Colonic mucosa (tissue), 4 donors: ENCODE measurements at regions not wholly inside any gene's neighbourhood (a gene's known extent, or its start where the extent isn't known, plus 50 kb on each side); places are given as distances from the start of the nearest gene placed in this dataset.

Experiments
- DNase-seq: peaks from one replicate; pipeline ENCODE4 v3.0.0-alpha.2; 2020
- H3K27ac ChIP-seq: fragments of 200-600 bp; one replicate; pipeline ENCODE4 v1.8.0; 2021
- H3K27me3 ChIP-seq: fragments of 200-600 bp; one replicate; pipeline ENCODE4 v1.8.0; 2021
- H3K36me3 ChIP-seq: fragments of 200-600 bp; one replicate; pipeline ENCODE4 v1.8.0; 2021
- H3K4me1 ChIP-seq: fragments of 200-600 bp; one replicate; pipeline ENCODE4 v1.8.0; 2021; ENCODE audit warnings: mild to moderate bottlenecking
- H3K4me3 ChIP-seq: fragments of 200-600 bp; one replicate; pipeline ENCODE4 v1.8.0; 2021
- H3K9ac ChIP-seq, 2 donors: one replicate each; pipeline ENCODE4 v1.7.0; 2013; ENCODE audit warnings: control low read depth in 2 of 2, low read depth in 2 of 2, low read length in 2 of 2
- H3K9me3 ChIP-seq: fragments of 200-600 bp; one replicate; pipeline ENCODE4 v1.8.0; 2021
- CTCF ChIP-seq: fragments of 200-600 bp; IDR thresholded peaks from one replicate; pipeline ENCODE4 v1.8.0; 2022; ENCODE audit warnings: antibody characterized with exemption, mild to moderate bottlenecking
- intact Hi-C: fragments of 100-400 bp; cut with DNase I; formaldehyde crosslinking; loops from one replicate; pipeline ENCODE4 v1.14.1; 2022
- donor health status: healthy.
- donor health status: DM: no; HTN: no; CAD: no.
- donor health status: DM: no; HTN: no; CAD: no.

DNA sequence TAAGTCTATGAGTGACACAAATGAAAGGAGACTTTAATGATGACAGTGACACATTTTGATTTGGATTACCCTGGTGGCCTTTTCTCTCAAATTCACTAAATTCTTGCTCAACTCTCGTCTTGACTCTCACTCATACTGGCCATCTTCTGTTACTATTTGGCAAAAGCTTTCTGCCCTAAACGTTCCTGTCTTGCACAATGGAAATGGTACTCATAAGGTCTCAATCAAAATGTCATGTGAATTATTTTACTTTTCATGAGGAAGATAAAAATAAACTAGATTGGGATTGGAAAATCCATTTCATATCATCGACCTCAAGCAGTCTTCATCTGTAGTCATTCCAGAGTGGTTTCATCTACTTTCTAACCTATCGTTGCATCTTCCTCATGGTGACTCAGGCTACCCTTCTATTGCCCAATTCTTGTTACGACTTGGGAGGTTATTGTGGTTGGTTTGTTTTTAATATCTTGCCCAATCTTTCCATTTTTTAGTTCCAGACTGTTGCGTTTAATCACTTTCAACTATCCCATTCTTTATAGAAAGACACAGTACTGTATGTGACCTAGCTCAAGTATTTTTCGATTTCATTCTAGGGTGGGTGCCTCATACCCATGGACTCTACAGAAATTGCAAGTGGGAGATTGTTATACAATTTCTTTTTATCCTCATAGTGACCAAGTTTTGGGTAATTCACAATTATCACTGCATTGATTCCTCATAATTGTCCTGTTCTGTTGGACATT, 317.2 kb upstream of the KCNJ16 start:
- Histone ChIP-seq H3K9me3 (no peaks in the 10 kb centered on the region), H3K9ac (no peak overlapping the region), H3K4me3 (no peak overlapping the region), H3K36me3 (no peaks in the 10 kb centered on the region), H3K4me1 (no peaks in the 10 kb centered on the region), H3K27me3 (no peaks in the 10 kb centered on the region), H3K27ac (no peak overlapping the region)
- TF ChIP-seq CTCF: no peak
- intact Hi-C loops: no loop called here
- DNase-seq: no peak

DNA sequence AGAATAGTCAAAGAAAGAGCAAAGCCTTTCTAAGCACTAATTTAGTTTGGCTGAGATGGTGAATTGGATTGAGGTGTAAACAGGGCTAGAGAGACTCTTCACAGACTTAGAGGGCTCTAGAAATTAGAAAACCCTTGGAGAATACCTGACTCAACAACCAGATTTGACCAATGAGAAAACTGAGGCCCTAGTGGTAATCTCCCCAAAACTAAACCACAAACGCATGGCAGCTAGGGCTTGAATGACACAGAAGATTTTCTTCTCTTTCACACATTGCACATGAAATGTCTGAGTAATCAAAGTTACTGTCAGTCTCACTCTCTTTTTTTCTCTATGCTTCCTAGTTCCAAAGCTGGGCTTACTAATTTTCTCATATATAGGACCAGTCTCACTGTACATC, 314.5 kb upstream of the KCNJ16 start:
- Histone ChIP-seq H3K27ac (no peak overlapping the region), H3K9ac (no peak overlapping the region), H3K27me3 (no peaks in the 10 kb centered on the region), H3K9me3 (no peaks in the 10 kb centered on the region), H3K36me3 (no peaks in the 10 kb centered on the region), H3K4me1 (no peaks in the 10 kb centered on the region), H3K4me3 (no peak overlapping the region)
- DNase-seq: no peak
- intact Hi-C loops: no loop called here
- no peak for TF ChIP-seq CTCF

DNA sequence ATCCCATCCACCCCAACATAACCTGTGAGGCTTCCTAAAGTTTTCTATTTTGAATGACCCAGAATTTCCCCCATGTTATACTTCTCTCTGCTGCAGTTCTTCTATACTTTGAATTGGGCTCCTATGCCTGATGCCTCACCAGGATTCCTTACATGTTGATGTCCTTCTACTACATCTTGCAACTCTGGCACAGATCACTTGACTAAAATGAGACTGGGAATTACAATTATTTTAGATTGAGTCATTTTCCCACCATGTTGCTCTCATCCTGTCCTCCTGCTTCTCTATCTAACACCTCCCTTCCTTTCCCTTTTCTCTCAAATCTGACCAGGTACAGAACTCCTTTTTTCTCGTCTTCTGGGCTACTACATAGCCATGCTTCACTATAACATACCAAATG, 314.0 kb upstream of the KCNJ16 start:
- DNase-seq: no peak
- TF ChIP-seq CTCF: no peak
- Histone ChIP-seq H3K9ac (no peak overlapping the region), H3K4me3 (no peak overlapping the region), H3K27me3 (no peaks in the 10 kb centered on the region), H3K36me3 (no peaks in the 10 kb centered on the region), H3K27ac (no peak overlapping the region), H3K9me3 (no peaks in the 10 kb centered on the region), H3K4me1 (no peaks in the 10 kb centered on the region)
- intact Hi-C loops: no loop called here

DNA sequence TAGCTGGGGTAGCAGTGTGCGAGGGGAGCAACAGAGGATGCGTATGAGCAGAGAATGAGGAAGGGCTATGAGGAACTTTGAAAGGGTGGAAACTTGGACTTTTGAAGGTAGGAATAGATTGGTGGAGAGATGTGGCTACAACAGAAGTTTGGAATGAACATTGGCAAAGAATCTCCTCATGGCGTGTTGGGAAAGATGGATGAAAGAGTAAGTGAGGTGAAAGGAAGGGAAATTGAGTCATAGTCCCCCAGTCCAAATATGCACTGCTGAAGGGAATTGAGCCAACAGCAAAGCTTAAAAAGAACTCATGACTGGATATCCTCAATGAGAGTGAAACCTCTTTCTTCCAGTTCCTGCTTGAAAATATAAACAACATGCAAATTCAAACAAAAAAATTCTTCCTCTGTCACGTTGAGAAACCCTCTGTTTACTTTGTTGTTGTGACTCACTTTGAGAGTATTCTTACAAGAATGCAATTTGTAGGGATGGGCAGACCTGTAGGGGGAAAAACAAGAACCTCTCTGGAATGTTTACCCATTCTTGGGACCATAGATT, 313.2 kb upstream of the KCNJ16 start:
- H3K27ac ChIP-seq: no peak overlapping the region
- no peaks in the 10 kb centered on the region for H3K36me3 ChIP-seq
- no peak for DNase-seq
- H3K4me3 ChIP-seq: no peak overlapping the region
- no peaks in the 10 kb centered on the region for H3K9me3 ChIP-seq
- no peak overlapping the region for H3K9ac ChIP-seq
- H3K27me3 ChIP-seq: no peaks in the 10 kb centered on the region
- no peaks in the 10 kb centered on the region for H3K4me1 ChIP-seq
- intact Hi-C loops: no loop called here
- TF ChIP-seq CTCF: no peak

DNA sequence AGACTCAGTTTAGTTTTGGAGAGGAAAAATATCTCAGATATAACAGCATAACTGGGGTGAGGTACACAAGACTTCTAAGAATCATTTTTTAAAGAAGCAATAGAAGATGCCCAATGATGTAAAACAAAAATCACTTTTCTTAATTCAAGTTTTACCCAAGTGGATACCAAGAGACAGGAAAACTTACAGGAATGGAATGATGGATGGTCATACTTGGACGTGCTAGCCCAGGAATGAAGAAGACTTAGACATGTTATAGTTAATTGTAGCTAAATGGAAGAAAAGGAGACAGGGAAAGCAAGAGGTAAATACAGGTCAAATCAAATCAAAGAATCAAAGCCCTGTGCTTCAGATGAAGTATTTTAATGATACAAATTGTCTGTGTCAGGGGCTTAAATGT, 312.7 kb upstream of the KCNJ16 start:
- Histone ChIP-seq H3K4me1 (no peaks in the 10 kb centered on the region), H3K9me3 (no peaks in the 10 kb centered on the region), H3K4me3 (no peak overlapping the region), H3K27ac (no peak overlapping the region), H3K9ac (no peak overlapping the region), H3K36me3 (no peaks in the 10 kb centered on the region), H3K27me3 (no peaks in the 10 kb centered on the region)
- no peak for TF ChIP-seq CTCF
- DNase-seq: no peak
- intact Hi-C loops: no loop called here
